AG10803 (cell line): ENCODE measurements at regions not wholly inside any gene's neighbourhood (a gene's known extent, or its start where the extent isn't known, plus 50 kb on each side); places are given as distances from the start of the nearest gene placed in this dataset.

Source experiments
- DNase-seq: peaks from one replicate; pipeline ENCODE4 v3.0.0; 2010; ENCODE audit warnings: low read depth
- H3K4me3 ChIP-seq: 2 replicates; pipeline ENCODE4 v1.5.1; 2011; ENCODE audit warnings: mild to moderate bottlenecking, low read length, control low read depth
- TF ChIP-seq, protein P1 (sequence below): conservative IDR thresholded peaks from 2 replicates; pipeline ENCODE4 v1.5.1; 2011; ENCODE audit warnings: mild to moderate bottlenecking, low read length, control low read depth, inconsistent platforms

DNA sequence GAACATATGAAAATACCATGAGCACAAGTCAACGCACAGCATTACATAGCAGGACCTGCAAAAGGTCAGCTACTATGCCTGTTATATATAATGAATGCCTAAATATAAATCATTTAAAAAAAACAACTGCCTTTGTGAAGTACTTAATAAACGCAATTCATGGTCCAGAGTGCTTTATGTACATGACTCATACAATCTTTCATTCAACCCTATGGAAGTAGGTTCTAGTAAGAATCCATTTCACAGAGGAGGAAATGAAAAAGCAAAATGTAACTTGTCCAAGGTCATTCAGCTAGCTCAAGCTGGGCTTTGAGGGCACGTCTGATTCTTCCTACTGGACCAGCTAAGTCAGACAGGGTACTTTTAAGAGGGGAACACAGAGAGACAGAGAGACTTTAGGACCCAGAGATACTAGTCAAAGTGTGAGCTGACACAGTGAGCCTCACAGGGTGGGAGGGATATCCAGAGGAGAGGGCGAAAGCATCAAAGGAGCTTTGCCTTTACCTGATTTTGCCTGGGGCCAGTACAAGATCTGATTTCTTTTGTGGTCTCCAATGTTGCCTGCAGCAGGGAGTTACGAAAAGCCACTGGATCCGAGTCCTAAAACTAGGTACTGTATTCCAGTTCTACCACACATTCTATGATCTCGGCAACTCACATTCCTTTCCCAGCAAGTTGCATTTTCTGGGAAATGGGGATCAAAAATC lies 83.4 kb upstream of the ZFHX3 start:
- DNase-seq = no peak
- H3K4me3 ChIP-seq = no peak overlapping the region
- TF ChIP-seq, protein P1, sequence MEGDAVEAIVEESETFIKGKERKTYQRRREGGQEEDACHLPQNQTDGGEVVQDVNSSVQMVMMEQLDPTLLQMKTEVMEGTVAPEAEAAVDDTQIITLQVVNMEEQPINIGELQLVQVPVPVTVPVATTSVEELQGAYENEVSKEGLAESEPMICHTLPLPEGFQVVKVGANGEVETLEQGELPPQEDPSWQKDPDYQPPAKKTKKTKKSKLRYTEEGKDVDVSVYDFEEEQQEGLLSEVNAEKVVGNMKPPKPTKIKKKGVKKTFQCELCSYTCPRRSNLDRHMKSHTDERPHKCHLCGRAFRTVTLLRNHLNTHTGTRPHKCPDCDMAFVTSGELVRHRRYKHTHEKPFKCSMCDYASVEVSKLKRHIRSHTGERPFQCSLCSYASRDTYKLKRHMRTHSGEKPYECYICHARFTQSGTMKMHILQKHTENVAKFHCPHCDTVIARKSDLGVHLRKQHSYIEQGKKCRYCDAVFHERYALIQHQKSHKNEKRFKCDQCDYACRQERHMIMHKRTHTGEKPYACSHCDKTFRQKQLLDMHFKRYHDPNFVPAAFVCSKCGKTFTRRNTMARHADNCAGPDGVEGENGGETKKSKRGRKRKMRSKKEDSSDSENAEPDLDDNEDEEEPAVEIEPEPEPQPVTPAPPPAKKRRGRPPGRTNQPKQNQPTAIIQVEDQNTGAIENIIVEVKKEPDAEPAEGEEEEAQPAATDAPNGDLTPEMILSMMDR = no peak

DNA sequence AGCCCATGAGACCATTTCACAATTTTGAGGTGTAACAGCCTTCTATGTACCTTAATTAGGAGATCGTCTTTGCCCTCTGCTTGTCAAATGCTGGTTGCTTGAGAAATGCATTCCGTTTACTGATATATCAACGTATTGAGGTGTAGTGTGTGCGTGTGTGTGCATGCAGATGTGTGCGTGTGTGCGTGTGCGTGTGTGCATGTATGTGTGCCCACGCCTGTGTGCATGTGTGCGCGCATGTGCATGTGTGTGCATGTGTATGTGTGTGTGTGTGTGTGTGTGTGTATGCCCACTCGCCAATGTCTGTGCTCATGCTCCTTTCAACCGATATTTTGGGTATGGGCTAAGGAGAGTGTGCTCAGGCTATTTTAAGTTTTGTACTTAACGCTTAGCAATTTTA lies 81.5 kb upstream of the ZFHX3 start:
- no peak for DNase-seq
- TF ChIP-seq, protein P1 = no peak
- H3K4me3 ChIP-seq = no peak overlapping the region

DNA sequence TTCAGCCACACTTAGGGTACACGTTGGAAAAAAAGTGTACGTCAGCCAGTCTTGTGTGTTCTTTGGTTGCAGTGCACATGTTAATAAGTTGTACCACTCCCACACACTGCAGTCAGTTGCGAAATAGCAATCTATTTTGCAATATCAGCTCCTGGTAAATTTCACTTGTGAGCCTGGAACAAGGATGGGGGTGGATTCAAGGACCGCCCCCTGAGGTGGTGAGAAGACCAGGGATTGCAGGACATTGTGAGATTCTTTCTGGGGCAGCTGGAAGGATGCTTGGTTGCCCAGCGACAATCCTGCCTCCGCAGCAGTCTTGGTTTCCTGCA lies 78.6 kb upstream of the ZFHX3 start:
- TF ChIP-seq, protein P1 = no peak
- DNase-seq = peak; percentile 88
- H3K4me3 ChIP-seq = no peak overlapping the region

DNA sequence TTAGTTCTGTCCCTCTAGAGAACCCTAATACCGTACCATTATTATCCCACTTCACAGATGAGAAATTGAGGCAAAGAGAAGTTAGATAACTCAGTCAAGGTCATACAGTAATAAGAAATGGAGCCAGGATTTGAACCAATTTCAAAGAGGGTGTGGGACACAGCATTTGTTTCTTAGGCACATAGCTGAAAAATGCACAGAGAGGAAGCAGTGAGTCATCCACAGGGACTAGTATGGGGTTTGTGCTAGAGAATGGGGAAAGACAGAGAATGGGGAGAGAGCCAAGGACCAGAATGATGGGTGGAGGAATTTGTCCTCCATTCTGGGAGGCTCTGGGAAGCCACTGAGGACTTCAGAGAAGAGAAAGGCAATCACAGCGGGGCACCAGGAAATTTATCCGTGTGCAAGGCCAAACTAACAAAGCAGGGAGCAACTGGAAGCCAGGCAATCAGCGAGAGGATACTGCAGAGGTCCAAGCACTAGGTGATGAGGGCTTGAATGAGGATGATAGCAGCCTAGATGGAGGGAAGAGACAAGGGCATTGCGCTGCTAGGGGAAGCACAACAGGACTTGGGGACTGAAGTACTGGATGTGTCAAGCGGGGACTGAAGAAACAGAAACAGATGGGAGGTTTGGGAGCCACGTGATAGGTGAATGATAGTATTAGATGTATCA lies 78.1 kb upstream of the ZFHX3 start:
- DNase-seq = peak; percentile 83
- TF ChIP-seq, protein P1 = no peak

DNA sequence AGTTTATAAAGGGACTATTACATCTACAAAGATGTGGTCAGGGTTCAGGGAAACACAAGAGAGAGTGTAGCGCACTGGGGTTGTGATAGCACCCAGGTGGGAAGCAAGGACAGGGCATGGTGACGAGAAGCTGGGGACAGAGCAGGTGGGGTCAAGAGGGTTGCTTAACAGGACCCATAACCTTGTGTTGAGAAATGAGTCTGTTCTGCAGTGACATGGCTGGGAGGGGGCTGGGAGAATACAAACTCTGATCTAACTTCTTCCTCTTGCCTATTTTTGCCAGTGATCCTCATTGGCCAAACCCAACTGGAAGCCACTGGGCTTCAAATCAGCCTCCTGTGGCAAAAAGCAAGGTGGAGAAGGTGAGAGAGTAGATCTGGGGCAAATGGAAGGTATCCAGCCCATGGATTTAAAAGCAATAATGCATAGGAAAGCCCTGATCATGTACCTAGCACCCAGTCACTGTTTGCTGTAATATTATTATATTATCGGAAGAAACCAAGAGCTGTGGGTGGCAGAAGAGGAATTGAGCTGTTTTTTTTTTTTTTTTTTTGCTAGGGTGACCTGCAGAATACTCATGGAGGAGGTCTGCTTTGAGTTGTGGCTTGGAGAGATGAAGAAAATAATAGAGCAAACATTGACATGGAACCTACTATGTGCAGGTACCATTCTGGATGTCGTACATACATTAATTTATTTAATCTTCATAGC lies 76.9 kb upstream of the ZFHX3 start:
- TF ChIP-seq, protein P1 = no peak
- H3K4me3 ChIP-seq = no peak overlapping the region
- DNase-seq = no peak

More for the DNA sequence above, 78.1 kb upstream of the ZFHX3 start:
- H3K4me3 ChIP-seq = no peak overlapping the region

DNA sequence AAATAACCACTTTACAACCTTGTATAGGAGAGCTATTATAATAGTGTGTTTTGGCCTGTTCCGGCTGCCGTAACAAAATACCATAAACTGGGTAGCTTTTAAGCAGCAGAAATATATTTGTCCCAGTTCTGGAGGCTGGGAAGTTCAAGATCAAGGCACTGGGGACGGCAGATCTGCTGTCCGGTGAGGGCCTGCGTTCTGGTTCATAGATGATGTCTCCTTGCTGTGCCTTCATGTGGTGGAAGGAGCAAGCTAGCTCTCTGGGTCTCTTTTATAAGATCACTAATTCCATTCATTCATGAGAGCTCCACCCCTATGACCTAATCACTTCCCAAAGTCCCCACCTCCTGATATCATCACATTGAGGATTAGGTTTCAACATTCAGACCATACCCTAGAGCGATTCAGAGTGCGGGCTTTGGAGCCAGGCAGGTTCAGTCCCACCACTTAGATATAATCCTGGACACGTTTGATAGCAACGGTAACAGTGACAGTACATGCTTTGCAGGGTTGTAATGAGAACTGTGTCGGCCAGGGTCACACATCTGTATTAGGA lies 76.2 kb upstream of the ZFHX3 start:
- TF ChIP-seq, protein P1 = no peak
- no peak for DNase-seq
- H3K4me3 ChIP-seq = no peak overlapping the region
